Fibroblast of peridontal ligament (primary cell): ENCODE measurements at regions not wholly inside any gene's neighbourhood (a gene's known extent, or its start where the extent isn't known, plus 50 kb on each side); places are given as distances from the start of the nearest gene placed in this dataset.

Experiments
- DNase-seq: peaks from one replicate; pipeline ENCODE4 v3.0.0-alpha.2; 2010; ENCODE audit errors: extremely low read depth

DNA sequence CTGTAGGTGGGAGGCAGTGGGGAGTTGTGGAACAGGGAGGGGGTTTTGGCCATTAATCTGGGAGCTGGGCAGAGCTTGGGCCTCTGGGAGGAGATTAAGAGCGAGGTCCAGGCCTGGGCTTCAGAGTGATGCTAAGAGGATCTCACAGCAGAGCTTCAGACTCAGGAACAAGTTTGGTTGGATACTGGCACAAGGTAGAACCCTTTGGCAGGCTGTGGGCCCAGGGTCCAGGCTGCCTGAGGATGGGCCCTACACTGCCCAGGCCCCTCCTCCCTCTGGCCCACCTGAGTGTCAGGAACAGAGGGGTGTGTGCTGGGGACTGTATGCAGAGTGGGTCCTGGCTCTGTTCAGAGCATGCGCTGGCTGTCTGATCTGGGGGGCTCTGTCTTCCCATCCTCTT is 334.9 kb downstream of the CYP26B1 start:
- no peak for DNase-seq

DNA sequence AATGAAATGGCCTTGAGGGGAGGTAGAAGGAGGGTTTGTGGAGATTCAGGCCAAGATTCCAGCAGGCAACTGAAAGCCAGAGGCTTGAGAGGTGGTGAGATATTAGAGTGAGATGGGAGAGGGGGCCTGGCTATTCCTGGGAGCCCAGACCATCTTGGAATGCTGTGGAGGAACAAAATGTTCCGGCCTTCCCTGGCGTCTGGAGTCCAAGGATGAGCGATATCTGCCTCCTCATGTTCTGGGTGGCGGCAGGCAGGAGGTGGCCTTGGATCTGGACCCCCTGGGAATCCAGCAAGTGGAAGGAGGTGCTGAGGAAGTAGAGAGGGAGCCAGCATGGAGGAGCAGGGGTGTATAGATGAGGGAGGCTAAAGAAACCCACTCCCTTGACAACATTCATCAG is 335.9 kb downstream of the CYP26B1 start:
- no peak for DNase-seq

DNA sequence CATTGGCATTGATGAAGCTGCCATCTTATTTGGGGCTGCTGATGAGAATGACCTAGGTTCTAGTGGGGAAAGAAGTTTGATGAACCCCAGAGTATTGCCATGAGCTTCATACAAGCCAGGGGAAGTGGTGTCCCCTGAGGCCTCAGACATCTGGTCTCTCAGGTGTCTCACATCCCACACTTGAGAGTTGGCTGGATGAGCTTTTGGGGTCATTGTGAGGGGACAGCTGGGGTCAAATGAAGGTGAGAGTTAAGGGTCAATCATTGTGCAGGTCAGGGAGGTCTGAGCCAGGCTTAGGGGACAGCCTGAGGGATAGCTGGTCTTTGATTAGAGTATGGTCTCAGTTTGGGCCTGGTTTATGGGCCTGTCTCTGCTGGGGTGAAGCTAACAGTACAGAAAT is 336.5 kb downstream of the CYP26B1 start:
- no peak for DNase-seq

- no peak for DNase-seq
Measured at GRCh38 chr2:71807581-71808451, 339.8 kb downstream of the CYP26B1 start.

- DNase-seq: no peak
Measured at GRCh38 chr2:71806432-71806831, 341.2 kb downstream of the CYP26B1 start.

GRCh38 chr2:71804281-71804751 is 343.3 kb downstream of the CYP26B1 start:
- peak; percentile 46 for DNase-seq

DNA sequence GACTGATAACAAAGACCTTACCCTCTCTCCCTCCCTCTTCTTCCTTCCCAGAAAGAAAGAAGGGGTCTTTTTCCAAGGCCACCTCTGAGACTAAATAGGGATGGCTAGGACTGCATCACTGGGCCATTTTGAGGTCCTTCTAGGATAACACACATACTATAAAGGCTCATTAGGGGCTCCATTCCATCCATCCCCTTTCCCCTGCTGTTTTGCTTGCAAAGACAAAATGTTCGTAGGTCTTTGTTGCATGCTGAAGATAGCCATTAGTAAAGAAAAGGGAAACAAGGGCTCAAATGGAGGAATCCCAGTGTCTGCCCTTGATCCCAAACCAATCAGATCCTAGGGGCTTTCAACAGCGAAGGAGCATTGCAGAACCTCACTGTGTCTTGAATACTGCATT is 344.3 kb downstream of the CYP26B1 start:
- DNase-seq: no peak

DNA sequence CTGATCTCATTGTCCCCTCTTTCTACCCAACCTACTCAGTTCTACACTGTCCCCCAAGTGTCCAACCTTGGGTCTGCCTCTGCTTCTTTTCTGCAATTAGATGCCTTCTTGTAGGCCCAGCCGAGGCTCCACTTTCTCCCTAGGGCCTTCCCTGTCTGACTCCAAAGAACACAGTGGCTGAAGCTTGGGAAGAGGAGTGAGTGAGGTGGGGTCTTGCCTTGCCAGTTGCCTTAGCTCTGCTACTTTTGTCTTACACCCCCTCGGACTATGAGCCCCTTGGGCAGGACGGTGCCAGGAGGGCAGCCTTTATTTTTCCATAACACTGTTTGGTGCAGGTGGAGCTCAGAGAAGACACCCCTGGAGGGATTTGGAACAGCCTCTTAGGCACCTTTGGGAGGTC is 345.1 kb downstream of the CYP26B1 start:
- DNase-seq: no peak

- peak; percentile 71 for DNase-seq
Measured at GRCh38 chr2:71801969-71802368, 345.7 kb downstream of the CYP26B1 start.

GRCh38 chr2:71801556-71801955 is 346.1 kb downstream of the CYP26B1 start:
- DNase-seq: no peak

GRCh38 chr2:71800851-71801250 is 346.8 kb downstream of the CYP26B1 start:
- no peak for DNase-seq

DNA sequence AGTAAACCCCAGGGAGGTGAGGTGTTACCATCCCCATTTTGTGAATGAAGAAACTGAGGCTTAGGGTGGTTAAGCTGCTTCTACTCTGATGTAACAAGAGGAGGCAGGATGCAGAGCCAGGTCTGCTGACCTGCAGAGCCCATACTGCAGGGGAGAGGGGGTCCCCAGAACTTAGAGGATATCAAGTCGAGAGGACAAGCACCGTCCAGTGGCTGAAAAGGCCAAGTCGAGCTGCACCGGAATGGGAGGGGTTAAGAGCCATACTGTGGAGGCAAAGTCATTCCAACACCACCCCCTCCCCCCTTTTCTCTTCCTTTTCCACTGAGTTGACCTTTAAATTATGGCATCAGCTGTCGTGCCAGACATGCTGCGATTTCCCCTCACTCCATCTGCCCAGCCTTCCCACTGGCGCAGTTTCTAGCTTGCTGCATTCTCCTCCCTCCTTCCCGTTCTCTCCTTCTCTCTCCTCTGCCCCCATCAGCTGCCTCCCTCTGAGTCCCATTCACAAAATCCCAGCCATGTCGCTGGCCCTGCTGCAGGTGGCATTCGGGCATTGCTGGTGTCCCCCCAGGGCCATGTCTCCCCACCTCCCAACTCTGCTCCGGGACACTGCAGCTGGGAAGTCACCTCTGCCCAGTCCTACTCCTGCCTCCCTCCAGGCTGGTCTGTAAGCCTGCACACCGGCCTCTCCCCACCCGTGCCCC is 346.9 kb downstream of the DYSF start:
- DNase-seq: no peak

GRCh38 chr2:71799013-71799575 is 345.7 kb downstream of the DYSF start:
- no peak for DNase-seq

DNA sequence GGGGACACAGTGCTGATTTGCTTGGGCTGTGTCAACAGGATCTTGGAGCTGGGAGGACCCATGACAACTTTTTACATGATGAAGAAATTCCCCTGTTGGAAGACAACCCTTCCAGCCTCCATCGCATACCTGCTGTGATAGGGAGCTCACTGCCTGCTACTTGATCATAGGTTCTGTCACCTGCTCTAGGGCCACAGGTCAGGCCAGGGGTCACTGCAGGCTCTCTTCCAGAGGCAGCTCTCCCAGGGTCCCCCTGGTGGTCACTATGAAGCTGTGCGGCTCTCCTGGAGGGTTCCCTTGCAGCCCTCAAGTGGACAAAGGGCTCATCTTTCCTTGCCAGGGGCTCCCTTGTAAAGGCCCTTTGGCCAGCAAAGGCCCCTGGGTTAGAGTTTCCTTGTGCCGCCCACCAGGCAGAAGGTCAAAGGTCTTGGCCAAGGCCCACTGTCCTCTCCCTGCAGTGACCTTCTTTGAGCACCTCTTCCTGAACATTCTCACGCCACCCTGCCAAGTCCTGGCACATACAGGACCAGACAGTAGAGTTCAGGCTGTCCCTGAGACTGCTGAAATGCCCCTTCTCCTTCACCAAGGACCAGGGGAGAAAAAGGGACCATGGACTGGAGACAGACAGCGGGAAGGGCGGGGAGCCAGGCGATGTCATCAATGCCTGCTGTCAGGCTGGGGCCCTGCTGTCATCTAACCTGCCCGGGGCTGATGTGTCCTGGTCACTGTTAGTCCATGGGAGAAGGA is 345.1 kb downstream of the DYSF start:
- peak; percentile 33 for DNase-seq

DNA sequence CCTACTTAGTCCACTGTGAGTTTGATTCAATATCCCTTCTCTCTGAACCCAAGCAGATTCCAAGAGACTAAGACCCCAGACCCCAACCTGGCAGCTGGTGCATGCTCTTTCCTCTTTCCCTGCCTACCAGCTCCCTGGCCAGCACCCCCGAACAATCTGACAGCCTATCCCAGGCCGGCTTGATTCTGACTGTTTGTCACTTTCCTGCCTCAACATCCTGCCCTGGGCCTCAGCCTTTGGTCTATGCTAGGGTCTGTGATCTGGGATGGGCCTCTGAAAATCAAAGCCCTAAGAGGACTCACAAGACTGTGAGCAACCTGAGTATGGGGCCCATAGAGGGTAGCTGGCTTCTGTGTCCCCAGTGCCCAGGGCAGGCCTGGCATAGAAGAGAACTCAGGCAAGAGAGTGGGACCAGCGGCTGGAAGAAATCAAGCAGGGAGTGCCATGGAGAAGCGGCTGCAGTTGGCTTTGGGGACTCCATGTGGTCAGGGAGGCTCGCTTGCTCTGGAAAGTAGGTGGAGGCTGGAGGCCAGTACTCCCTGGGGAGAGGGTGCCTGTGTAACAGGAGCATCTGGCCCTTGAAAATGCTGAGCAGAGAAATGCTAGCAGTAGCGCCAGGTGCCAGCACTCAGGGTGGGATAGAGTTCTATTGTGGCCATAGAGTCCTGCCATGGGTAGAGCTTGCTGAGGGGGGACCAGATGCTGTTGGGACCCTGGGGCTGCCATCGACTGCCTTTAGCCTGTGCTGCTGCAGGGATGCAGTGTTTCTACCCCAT is 343.9 kb downstream of the DYSF start:
- DNase-seq: no peak

DNA sequence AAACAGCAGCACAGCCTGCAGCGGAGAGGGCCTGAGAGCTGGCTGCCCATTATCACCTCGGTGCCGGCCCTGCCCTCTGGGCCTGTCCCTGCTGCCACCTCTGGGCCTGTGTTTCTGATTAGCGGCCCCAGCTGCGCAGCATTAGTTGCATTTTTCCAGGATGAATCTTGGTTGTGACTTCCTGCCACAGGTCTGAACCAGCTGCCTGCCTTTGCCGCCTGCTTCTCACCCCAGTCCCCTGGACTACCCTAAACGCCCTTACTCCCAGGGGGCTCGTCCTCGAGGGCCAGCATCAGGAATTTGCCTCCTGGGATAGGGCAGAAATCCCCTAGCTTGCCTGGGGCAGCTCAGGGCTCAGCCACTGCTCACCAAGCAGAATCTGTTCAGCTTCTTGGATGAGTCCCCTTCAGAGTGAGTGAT is 342.8 kb downstream of the DYSF start:
- DNase-seq: peak; percentile 34

DNA sequence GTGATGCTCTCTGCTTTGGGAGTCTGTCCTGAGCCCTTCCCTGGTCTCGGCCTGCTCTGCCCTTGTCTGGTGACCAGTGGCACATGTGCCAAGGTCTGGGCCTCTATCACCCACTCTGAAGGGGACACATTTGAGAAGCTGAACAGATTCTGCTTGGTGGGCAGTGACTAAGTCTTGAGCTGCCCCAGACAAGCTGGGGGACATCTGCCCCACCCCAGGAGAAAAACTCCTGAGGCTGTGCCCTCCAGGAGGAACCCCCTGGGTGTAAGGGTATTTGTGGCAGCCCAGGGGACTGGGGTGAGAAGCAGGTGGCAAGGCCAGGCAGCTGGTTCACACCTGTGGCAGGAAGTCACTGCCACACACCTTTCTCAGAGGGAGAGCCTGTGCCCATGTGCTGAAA is 342.1 kb downstream of the DYSF start:
- DNase-seq: no peak

- DNase-seq: no peak
Measured at GRCh38 chr2:71794611-71795010, 341.2 kb downstream of the DYSF start.

DNA sequence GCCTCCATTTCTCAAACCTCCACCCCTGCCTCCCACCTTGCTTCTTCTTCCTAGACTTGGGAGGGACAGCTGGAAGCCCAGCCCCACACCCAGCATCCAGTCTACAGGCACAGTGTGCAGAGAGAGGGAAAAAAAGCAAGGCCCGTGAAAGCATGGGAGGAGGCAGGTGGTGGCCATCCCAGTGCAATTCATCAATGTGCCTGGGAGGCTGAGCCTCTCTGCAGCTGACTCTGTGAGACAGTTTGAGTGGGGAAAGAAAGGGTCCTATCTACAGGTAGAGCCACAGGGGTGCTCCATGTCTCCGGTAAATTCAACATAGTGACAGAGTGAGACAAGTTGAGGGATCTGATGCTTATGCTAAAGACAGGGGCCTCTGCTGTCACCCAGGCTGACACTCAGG is 340.6 kb downstream of the DYSF start:
- no peak for DNase-seq

- DNase-seq: peak; percentile 67
Measured at GRCh38 chr2:71792926-71793761, 339.8 kb downstream of the DYSF start.
